Sigmoid colon (tissue), 4 donors: ENCODE measurements at regions not wholly inside any gene's neighbourhood (a gene's known extent, or its start where the extent isn't known, plus 50 kb on each side); places are given as distances from the start of the nearest gene placed in this dataset.

Source experiments
- EP300 ChIP-seq, 4 donors: sonication (generic); formaldehyde crosslinking; IDR thresholded peaks; one replicate each; pipeline ENCODE4 v1.6.1; 2017; ENCODE audit warnings: antibody characterized with exemption in 4 of 4
- TF ChIP-seq, protein P1 (sequence below), 4 experiments: fragments of 450-650 bp in 3 of 4; fragments of 200-600 bp in 1 of 4; IDR thresholded peaks; one replicate each; pipeline ENCODE4 v1.5.1; 2016 to 2019; ENCODE audit warnings: antibody characterized with exemption in 4 of 4, mild to moderate bottlenecking in 3 of 4, moderate library complexity in 2 of 4

DNA sequence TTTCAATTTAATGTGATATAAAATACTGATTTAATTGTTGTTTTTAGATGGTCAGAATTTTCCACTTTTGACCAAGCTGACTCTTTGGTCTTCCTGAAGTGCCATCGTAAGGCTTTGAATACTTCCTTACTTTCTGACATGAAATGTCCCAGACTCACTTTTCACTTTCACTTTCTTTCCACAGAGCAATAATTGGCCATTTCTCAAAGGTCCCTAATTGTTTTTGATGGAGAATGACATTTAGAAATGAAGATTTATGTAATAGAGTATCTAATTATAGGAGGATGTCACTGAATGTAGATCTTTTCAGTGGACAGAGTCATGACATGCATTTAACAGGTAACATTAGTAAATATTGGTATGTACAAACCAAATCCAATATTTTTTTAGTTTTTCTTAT lies 1141.6 kb downstream of the KCNT2 start:
- TF ChIP-seq, protein P1, sequence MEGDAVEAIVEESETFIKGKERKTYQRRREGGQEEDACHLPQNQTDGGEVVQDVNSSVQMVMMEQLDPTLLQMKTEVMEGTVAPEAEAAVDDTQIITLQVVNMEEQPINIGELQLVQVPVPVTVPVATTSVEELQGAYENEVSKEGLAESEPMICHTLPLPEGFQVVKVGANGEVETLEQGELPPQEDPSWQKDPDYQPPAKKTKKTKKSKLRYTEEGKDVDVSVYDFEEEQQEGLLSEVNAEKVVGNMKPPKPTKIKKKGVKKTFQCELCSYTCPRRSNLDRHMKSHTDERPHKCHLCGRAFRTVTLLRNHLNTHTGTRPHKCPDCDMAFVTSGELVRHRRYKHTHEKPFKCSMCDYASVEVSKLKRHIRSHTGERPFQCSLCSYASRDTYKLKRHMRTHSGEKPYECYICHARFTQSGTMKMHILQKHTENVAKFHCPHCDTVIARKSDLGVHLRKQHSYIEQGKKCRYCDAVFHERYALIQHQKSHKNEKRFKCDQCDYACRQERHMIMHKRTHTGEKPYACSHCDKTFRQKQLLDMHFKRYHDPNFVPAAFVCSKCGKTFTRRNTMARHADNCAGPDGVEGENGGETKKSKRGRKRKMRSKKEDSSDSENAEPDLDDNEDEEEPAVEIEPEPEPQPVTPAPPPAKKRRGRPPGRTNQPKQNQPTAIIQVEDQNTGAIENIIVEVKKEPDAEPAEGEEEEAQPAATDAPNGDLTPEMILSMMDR (IDR thresholded peaks at IDR 0.05): no peak
- no peak for TF ChIP-seq EP300 (IDR thresholded peaks at IDR 0.05)
